ENCODE measurements at regions not wholly inside any gene's neighbourhood (a gene's known extent, or its start where the extent isn't known, plus 50 kb on each side); places are given as distances from the start of the nearest gene placed in this dataset.

DNA sequence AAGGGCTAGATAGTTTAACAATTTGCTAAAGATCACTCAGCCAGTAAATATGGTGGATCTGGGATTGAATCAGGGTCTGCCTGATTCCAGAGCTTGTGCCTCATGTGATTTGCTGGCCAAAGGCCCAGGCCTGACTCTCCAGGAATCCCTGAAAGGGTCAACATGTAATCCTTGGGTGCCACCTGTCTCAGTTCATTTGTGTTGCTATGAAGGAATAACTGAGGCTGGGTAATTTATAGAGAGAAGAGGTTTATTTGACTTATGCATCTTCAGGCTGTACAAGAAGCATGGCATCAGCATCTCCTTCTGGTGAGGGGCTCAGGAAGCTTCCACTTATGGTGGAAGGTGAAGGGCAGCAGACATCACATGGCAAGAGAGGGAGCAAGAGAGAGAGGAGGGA is 144.9 kb downstream of the FCRL5 start:
- Histone ChIP-seq H3K9me2 (ENCODE audit: insufficient read depth) (no peaks in the 10 kb centered on the region), H2AFZ (no peak overlapping the region), H3K27me3 (ENCODE audit: insufficient read depth, low read depth) (no peaks in the 10 kb centered on the region), H3F3A (ENCODE audit: insufficient read depth, low read depth) (no peaks in the 10 kb centered on the region), H3K4me3 (no peak overlapping the region), H4K20me1 (ENCODE audit: insufficient read depth) (no peaks in the 10 kb centered on the region), H3K27ac (no peak overlapping the region), H3K4me1 (replicated peaks; ENCODE audit: insufficient read depth) (no peaks in the 10 kb centered on the region), H3K4me2 (no peak overlapping the region), H3K9me3 (ENCODE audit: insufficient read depth, low read depth) (no peaks in the 10 kb centered on the region), H3K36me3 (ENCODE audit: low read depth) (no peaks in the 10 kb centered on the region), H3K79me2 (ENCODE audit: low read depth) (no peaks in the 10 kb centered on the region)
- ChIA-PET POLR2A (ENCODE audit: unreplicated experiment) (no interaction called here), CTCF (no interaction called here)
- DNase-seq, result no peak
- intact Hi-C loops (cut with micrococcal nuclease; ENCODE audit: unreplicated experiment), result no loop called here
- no TSS peak for BruUV-seq (replicated peaks)
- TF ChIP-seq EZH2 (IDR thresholded peaks at IDR 0.05; ENCODE audit: low read depth) (no peak), CTCF (conservative IDR thresholded peaks at IDR 0.05) (no peak)

DNA sequence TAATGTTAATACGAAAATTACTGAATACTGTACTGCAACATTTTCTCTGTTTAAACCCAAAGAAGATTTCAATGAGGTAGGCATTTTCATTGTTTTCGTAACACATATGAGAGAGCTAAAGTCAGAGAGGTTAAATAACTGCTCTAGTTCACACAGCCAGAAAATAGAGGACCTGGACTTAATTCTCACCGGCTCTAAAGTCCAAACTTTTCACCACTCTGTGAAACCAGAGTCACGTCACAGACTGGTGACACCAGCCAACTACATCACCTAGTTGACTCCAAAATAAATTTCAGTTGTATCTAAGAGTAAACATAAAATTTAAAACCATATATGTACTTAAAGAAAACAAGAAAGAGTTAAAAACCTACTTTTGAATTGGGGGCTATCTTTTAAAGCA is 146.7 kb downstream of the FCRL5 start:
- Histone ChIP-seq H3K9me2 (ENCODE audit: insufficient read depth) (no peaks in the 10 kb centered on the region), H3F3A (ENCODE audit: insufficient read depth, low read depth) (no peaks in the 10 kb centered on the region), H3K4me1 (replicated peaks; ENCODE audit: insufficient read depth) (no peaks in the 10 kb centered on the region), H3K9me3 (ENCODE audit: insufficient read depth, low read depth) (no peaks in the 10 kb centered on the region), H3K79me2 (ENCODE audit: low read depth) (no peaks in the 10 kb centered on the region), H3K27ac (no peak overlapping the region), H3K4me3 (no peak overlapping the region), H3K36me3 (ENCODE audit: low read depth) (no peaks in the 10 kb centered on the region), H3K27me3 (ENCODE audit: insufficient read depth, low read depth) (no peaks in the 10 kb centered on the region), H2AFZ (no peak overlapping the region), H4K20me1 (ENCODE audit: insufficient read depth) (no peaks in the 10 kb centered on the region), H3K4me2 (no peak overlapping the region)
- TF ChIP-seq EZH2 (IDR thresholded peaks at IDR 0.05; ENCODE audit: low read depth), result no peak
- no TSS peak for BruUV-seq (replicated peaks)
- intact Hi-C loops (cut with micrococcal nuclease; ENCODE audit: unreplicated experiment), result no loop called here
- no peak for DNase-seq
- ChIA-PET CTCF (no interaction called here), POLR2A (ENCODE audit: unreplicated experiment) (no interaction called here)

DNA sequence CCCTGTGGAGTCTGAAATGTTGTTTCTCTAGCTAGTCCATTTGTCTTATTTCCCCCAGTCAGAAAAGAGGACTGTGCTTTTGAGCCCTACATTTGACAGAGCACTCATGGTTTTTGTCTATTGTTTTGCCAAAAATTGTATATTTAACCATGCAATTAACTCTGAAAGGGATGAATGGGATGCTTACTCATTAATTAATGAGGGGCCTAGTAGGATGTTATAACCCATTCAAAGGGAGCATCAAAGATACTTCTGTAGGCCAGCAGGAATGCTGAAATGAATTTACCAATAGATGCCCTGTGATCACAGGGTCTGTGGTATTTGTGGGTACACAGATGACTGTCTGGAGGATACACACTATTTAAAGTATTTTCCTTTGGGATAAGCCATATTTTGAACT is 147.7 kb downstream of the FCRL5 start:
- CTCF ChIA-PET, result no interaction called here

More for the DNA sequence above, 147.7 kb downstream of the FCRL5 start:
- no peaks in the 10 kb centered on the region for H3K4me1 ChIP-seq (replicated peaks; ENCODE audit: insufficient read depth)
- no peak for DNase-seq
- intact Hi-C loops (cut with micrococcal nuclease; ENCODE audit: unreplicated experiment), result no loop called here
- POLR2A ChIA-PET (ENCODE audit: unreplicated experiment), result no interaction called here
- no peaks in the 10 kb centered on the region for H3K9me2 ChIP-seq (ENCODE audit: insufficient read depth)
- H3K36me3 ChIP-seq (ENCODE audit: low read depth), result no peaks in the 10 kb centered on the region
- H3K4me3 ChIP-seq, result no peak overlapping the region
- TF ChIP-seq CTCF (conservative IDR thresholded peaks at IDR 0.05) (no peak), EZH2 (IDR thresholded peaks at IDR 0.05; ENCODE audit: low read depth) (no peak)
- no peaks in the 10 kb centered on the region for H4K20me1 ChIP-seq (ENCODE audit: insufficient read depth)
- no peaks in the 10 kb centered on the region for H3K27me3 ChIP-seq (ENCODE audit: insufficient read depth, low read depth)
- no peaks in the 10 kb centered on the region for H3K79me2 ChIP-seq (ENCODE audit: low read depth)
- no peak overlapping the region for H2AFZ ChIP-seq
- H3F3A ChIP-seq (ENCODE audit: insufficient read depth, low read depth), result no peaks in the 10 kb centered on the region
- no peak overlapping the region for H3K4me2 ChIP-seq
- no peaks in the 10 kb centered on the region for H3K9me3 ChIP-seq (ENCODE audit: insufficient read depth, low read depth)
- no peak overlapping the region for H3K27ac ChIP-seq
- no TSS peak for BruUV-seq (replicated peaks)

Measured in PC-9 (cell line).